Activated T-cell treated with anti-CD3 and anti-CD28 coated beads, Interleukin-2, amount 50 U/mL, for 48 hours (primary cell): ENCODE measurements at regions not wholly inside any gene's neighbourhood (a gene's known extent, or its start where the extent isn't known, plus 50 kb on each side); places are given as distances from the start of the nearest gene placed in this dataset.

Experiments used
- DNase-seq, 2 experiments: peaks; one replicate each; pipeline ENCODE4 v3.0.0-alpha.2; 2020

GRCh38 chr3:34200576-34200975 lies 402.1 kb downstream of the PDCD6IP start:
- no peak for DNase-seq

- DNase-seq = no peak
These were observed 404.5 kb downstream of the PDCD6IP start for GRCh38 chr3:34202975-34203374.

GRCh38 chr3:34203386-34203785 lies 405.0 kb downstream of the PDCD6IP start:
- DNase-seq = no peak

- DNase-seq = no peak
These were observed 408.6 kb downstream of the PDCD6IP start for GRCh38 chr3:34207002-34207401.

- no peak for DNase-seq
These were observed 409.4 kb downstream of the PDCD6IP start for GRCh38 chr3:34207806-34208205.

- DNase-seq = no peak
These were observed 413.7 kb downstream of the PDCD6IP start for GRCh38 chr3:34212175-34212574.

GRCh38 chr3:34212656-34213055 lies 414.2 kb downstream of the PDCD6IP start:
- DNase-seq = no peak

- DNase-seq = no peak
These were observed 415.0 kb downstream of the PDCD6IP start for GRCh38 chr3:34213478-34213877.

GRCh38 chr3:34216711-34217335 lies 418.4 kb downstream of the PDCD6IP start:
- DNase-seq = no peak

GRCh38 chr3:34218706-34219385 lies 420.4 kb downstream of the PDCD6IP start:
- no peak for DNase-seq

GRCh38 chr3:34219556-34219955 lies 421.1 kb downstream of the PDCD6IP start:
- DNase-seq = no peak

- no peak for DNase-seq
These were observed 427.5 kb downstream of the PDCD6IP start for GRCh38 chr3:34225821-34226366.

GRCh38 chr3:34229876-34230275 lies 431.4 kb downstream of the PDCD6IP start:
- DNase-seq = no peak

GRCh38 chr3:34235096-34235495 lies 436.7 kb downstream of the PDCD6IP start:
- no peak for DNase-seq

- DNase-seq = no peak
These were observed 439.5 kb downstream of the PDCD6IP start for GRCh38 chr3:34237946-34238345.

- DNase-seq = no peak
These were observed 440.0 kb downstream of the PDCD6IP start for GRCh38 chr3:34238407-34238806.

- no peak for DNase-seq
These were observed 440.9 kb downstream of the PDCD6IP start for GRCh38 chr3:34239287-34239686.

GRCh38 chr3:34239875-34240274 lies 441.4 kb downstream of the PDCD6IP start:
- no peak for DNase-seq

- no peak for DNase-seq
These were observed 449.0 kb downstream of the PDCD6IP start for GRCh38 chr3:34247401-34247800.

- no peak for DNase-seq
These were observed 449.9 kb downstream of the PDCD6IP start for GRCh38 chr3:34248352-34248751.

GRCh38 chr3:34254285-34254684 lies 455.9 kb downstream of the PDCD6IP start:
- no peak for DNase-seq

- no peak for DNase-seq
These were observed 457.6 kb downstream of the PDCD6IP start for GRCh38 chr3:34256021-34256420.

GRCh38 chr3:34256791-34257190 lies 458.4 kb downstream of the PDCD6IP start:
- DNase-seq = no peak

GRCh38 chr3:34258271-34258998 lies 460.0 kb downstream of the PDCD6IP start:
- no peak for DNase-seq
